ENCODE measurements at regions not wholly inside any gene's neighbourhood (a gene's known extent, or its start where the extent isn't known, plus 50 kb on each side); places are given as distances from the start of the nearest gene placed in this dataset.

- H3K9me3 Mint-ChIP-seq (ENCODE audit: unreplicated experiment), result peaks cover 27% of the 10 kb centered on the region
These were observed 362.6 kb upstream of the PPP1R2C start for GRCh38 chrX:43140582-43140981.

DNA sequence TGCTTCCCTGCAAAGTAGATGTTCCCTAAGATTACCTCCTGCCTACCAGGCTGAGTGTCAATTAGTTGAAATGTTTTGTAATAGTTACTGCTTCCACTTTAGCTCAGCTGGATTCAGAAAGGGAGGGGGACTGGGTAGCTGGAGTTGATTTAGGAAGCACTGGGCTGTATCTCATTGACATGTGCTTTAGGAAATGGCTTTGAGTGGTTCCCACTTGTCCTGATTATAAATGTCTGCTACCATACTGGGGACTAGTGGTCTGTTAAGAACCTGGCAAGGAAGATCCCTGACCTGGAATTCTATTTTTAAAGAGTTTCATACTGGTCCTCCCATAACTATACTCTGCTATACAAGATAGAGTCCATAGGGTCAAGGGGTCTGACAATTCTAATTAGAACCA lies 363.9 kb upstream of the PPP1R2C start:
- H3K27me3 Mint-ChIP-seq (ENCODE audit: unreplicated experiment), result no peaks in the 10 kb centered on the region

More at GRCh38 chrX:43140582-43140981, 362.6 kb upstream of the PPP1R2C start:
- no peak for TF ChIP-seq CTCF (IDR thresholded peaks at IDR 0.05)
- H3K4me3 Mint-ChIP-seq (ENCODE audit: unreplicated experiment), result no peak overlapping the region
- H3K4me1 Mint-ChIP-seq (ENCODE audit: unreplicated experiment), result no peaks in the 10 kb centered on the region
- DNase-seq (ENCODE audit: extremely low spot score, unreplicated experiment), result no peak
- no peaks in the 10 kb centered on the region for H3K27me3 Mint-ChIP-seq (ENCODE audit: unreplicated experiment)
- no peaks in the 10 kb centered on the region for H3K36me3 Mint-ChIP-seq (ENCODE audit: unreplicated experiment)
- H3K27ac Mint-ChIP-seq (ENCODE audit: unreplicated experiment), result no peak overlapping the region

DNA sequence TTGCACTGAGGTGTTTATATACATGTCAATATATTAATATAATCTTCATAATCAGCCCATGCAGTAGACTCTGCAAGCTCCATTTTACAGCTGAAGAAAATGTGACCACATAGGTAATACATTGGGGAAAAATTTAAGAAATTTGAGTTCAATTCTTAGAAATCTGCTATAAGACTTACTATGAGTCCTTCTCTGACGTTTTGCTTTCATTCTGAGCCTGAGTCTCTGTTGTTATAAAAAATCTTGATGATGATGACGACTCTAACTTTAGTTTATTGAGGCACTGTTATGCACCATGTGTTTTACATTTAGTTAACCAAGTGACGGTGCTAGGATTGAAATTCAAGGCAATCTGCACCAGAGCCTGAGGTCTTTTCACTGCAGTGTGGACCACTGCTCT lies 370.3 kb upstream of the PPP1R2C start:
- Mint-ChIP-seq H3K4me3 (ENCODE audit: unreplicated experiment) (no peak overlapping the region), H3K36me3 (ENCODE audit: unreplicated experiment) (no peaks in the 10 kb centered on the region), H3K9me3 (ENCODE audit: unreplicated experiment) (peaks cover 33% of the 10 kb centered on the region), H3K4me1 (ENCODE audit: unreplicated experiment) (no peaks in the 10 kb centered on the region), H3K27ac (ENCODE audit: unreplicated experiment) (no peak overlapping the region), H3K27me3 (ENCODE audit: unreplicated experiment) (no peaks in the 10 kb centered on the region)
- TF ChIP-seq CTCF (IDR thresholded peaks at IDR 0.05), result no peak
- DNase-seq (ENCODE audit: extremely low spot score, unreplicated experiment), result no peak

More for the DNA sequence above, 363.9 kb upstream of the PPP1R2C start:
- Mint-ChIP-seq H3K27ac (ENCODE audit: unreplicated experiment) (no peak overlapping the region), H3K4me1 (ENCODE audit: unreplicated experiment) (no peaks in the 10 kb centered on the region), H3K9me3 (ENCODE audit: unreplicated experiment) (peaks cover 29% of the 10 kb centered on the region), H3K36me3 (ENCODE audit: unreplicated experiment) (no peaks in the 10 kb centered on the region), H3K4me3 (ENCODE audit: unreplicated experiment) (no peak overlapping the region)
- no peak for TF ChIP-seq CTCF (IDR thresholded peaks at IDR 0.05)
- no peak for DNase-seq (ENCODE audit: extremely low spot score, unreplicated experiment)

DNA sequence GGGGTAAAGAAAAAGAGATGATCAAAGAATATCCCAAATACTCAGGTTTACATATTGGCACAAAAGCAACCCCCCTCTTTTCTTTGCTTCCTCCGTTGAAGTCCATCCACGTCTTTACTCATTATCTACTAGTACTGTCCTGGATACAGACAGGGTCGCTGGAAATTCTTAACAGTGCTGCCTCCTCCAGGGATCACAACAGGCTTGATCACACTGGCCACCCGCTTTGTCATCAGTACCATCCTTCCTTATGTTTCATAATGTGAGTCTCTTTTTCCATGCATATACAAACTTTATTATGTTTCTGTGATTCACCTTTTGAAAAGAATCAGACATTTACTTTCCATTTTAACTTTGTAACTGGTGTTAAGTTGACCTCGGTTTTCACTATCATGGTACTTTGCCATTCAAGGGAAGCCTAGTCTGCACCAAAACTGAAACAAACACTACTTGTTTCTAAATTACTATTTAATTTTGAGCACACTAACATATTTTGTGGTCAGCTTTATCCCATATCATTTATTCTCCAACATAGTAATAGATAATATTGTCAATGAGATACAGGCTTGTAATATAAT lies 387.5 kb upstream of the PPP1R2C start:
- H3K4me1 Mint-ChIP-seq (ENCODE audit: unreplicated experiment), result no peaks in the 10 kb centered on the region
- no peak overlapping the region for H3K4me3 Mint-ChIP-seq (ENCODE audit: unreplicated experiment)
- no peaks in the 10 kb centered on the region for H3K27me3 Mint-ChIP-seq (ENCODE audit: unreplicated experiment)
- TF ChIP-seq CTCF (IDR thresholded peaks at IDR 0.05), result no peak
- H3K9me3 Mint-ChIP-seq (ENCODE audit: unreplicated experiment), result peaks cover 16% of the 10 kb centered on the region
- no peaks in the 10 kb centered on the region for H3K36me3 Mint-ChIP-seq (ENCODE audit: unreplicated experiment)
- no peak overlapping the region for H3K27ac Mint-ChIP-seq (ENCODE audit: unreplicated experiment)
- DNase-seq (ENCODE audit: extremely low spot score, unreplicated experiment), result no peak

DNA sequence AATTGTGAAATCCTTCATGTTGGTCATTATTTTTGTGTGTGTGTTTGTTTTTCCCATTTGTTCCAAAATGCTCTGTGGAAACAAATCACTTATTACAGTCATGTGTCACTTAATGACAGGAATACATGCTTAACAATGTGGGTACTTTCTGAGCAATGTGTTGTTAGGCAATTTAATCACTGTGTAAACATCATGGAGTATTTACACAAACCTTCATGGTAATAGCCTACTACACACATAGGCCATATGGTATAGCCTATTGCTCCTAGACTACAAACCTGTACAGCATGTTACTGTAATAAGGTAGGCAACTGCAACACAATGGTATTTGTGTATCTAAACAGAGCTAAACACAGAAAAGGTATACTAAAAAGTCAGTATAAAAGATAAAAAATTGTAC lies 388.9 kb upstream of the PPP1R2C start:
- no peak overlapping the region for H3K4me3 Mint-ChIP-seq (ENCODE audit: unreplicated experiment)
- H3K27me3 Mint-ChIP-seq (ENCODE audit: unreplicated experiment), result no peaks in the 10 kb centered on the region
- no peaks in the 10 kb centered on the region for H3K36me3 Mint-ChIP-seq (ENCODE audit: unreplicated experiment)
- TF ChIP-seq CTCF (IDR thresholded peaks at IDR 0.05), result no peak
- peaks cover 7% of the 10 kb centered on the region for H3K9me3 Mint-ChIP-seq (ENCODE audit: unreplicated experiment)
- no peaks in the 10 kb centered on the region for H3K4me1 Mint-ChIP-seq (ENCODE audit: unreplicated experiment)
- DNase-seq (ENCODE audit: extremely low spot score, unreplicated experiment), result no peak
- no peak overlapping the region for H3K27ac Mint-ChIP-seq (ENCODE audit: unreplicated experiment)
